ENCODE measurements at regions not wholly inside any gene's neighbourhood (a gene's known extent, or its start where the extent isn't known, plus 50 kb on each side); places are given as distances from the start of the nearest gene placed in this dataset.

- dilution Hi-C loops (cut with MboI; ENCODE audit: extremely low pct_ligation_motif_present, low sequenced_read_pairs) = no loop called here
- no peak for DNase-seq (ENCODE audit: low read depth, low spot score)
Measured at GRCh38 chr7:25662841-25663800, 434.8 kb upstream of the NPVF start.

More at GRCh38 chr7:25662841-25663800, 434.8 kb upstream of the NPVF start:
- no peak for FAIRE-seq
- no TSS peak for BruUV-seq (replicated peaks)
- Histone ChIP-seq H3K4me3 (replicated peaks in 1 of 3; ENCODE audit: insufficient read depth in 1 of 3, low read depth in 1 of 3, low read length in 3 of 3) (no peak overlapping the region), H3K9me3 (replicated peaks; ENCODE audit: control insufficient read depth, insufficient read depth, low read length) (no peaks in the 10 kb centered on the region), H3K27ac (ENCODE audit: insufficient read depth, low read depth, low read length) (no peak overlapping the region), H3K9me1 (replicated peaks; ENCODE audit: control insufficient read depth, extremely low read depth, insufficient read depth, low read length) (no peaks in the 10 kb centered on the region), H3K4me1 (ENCODE audit: control insufficient read depth, extremely low read depth, insufficient read depth, low read length) (no peaks in the 10 kb centered on the region), H3K79me2 (ENCODE audit: control insufficient read depth, insufficient read depth, low read length) (no peaks in the 10 kb centered on the region), H3K4me2 (ENCODE audit: insufficient read depth, low read length) (no peak overlapping the region), H2AFZ (ENCODE audit: low read depth, low read length) (no peak overlapping the region), H3K27me3 (ENCODE audit: control insufficient read depth in 2 of 2, insufficient read depth in 2 of 2, low read length in 2 of 2) (no peaks in the 10 kb centered on the region), H4K20me1 (replicated peaks; ENCODE audit: control insufficient read depth, extremely low read depth, insufficient read depth, low read length) (no peaks in the 10 kb centered on the region), H3K36me3 (ENCODE audit: control insufficient read depth in 2 of 2, extremely low read depth in 1 of 2, insufficient read depth in 2 of 2, low read length in 2 of 2) (no peaks in the 10 kb centered on the region), H3K9ac (replicated peaks; ENCODE audit: extremely low read depth, insufficient read depth, low read length) (no peak overlapping the region)
- TF ChIP-seq MAX (IDR thresholded peaks at IDR 0.05; ENCODE audit: insufficient read depth, insufficient read length) = no peak
- TF ChIP-seq GATA2 (IDR thresholded peaks at IDR 0.05; ENCODE audit: insufficient read depth, insufficient read length, low read depth, low read length) = no peak
- TF ChIP-seq JUN (IDR thresholded peaks at IDR 0.05; ENCODE audit: borderline replicate concordance, insufficient read depth, insufficient read length, low read depth) = no peak
- TF ChIP-seq POLR2A (IDR thresholded peaks at IDR 0.05; ENCODE audit: low read depth, low read length) = no peak
- no peak for TF ChIP-seq MYC (IDR thresholded peaks at IDR 0.05; ENCODE audit: low read depth, low read length)
- no peak for TF ChIP-seq POLR2AphosphoS5 (IDR thresholded peaks at IDR 0.05; ENCODE audit: insufficient read depth, low read depth, low read length)
- TF ChIP-seq FOS (IDR thresholded peaks at IDR 0.05; ENCODE audit: borderline replicate concordance, insufficient read depth, low read length) = no peak
- TF ChIP-seq CTCF (IDR thresholded peaks at IDR 0.05; ENCODE audit: extremely low read depth in 1 of 2, insufficient read depth in 1 of 2, low read depth in 1 of 2, low read length in 2 of 2) = no peak
- no peak for TF ChIP-seq EZH2 (IDR thresholded peaks at IDR 0.05; ENCODE audit: borderline replicate concordance, low read depth, low read length, severe bottlenecking)
- ChIA-PET POLR2A (no interaction called here), CTCF (no interaction called here)
- intact Hi-C loops (cut with micrococcal nuclease) = no loop called here
